ENCODE measurements at regions not wholly inside any gene's neighbourhood (a gene's known extent, or its start where the extent isn't known, plus 50 kb on each side); places are given as distances from the start of the nearest gene placed in this dataset.

DNA sequence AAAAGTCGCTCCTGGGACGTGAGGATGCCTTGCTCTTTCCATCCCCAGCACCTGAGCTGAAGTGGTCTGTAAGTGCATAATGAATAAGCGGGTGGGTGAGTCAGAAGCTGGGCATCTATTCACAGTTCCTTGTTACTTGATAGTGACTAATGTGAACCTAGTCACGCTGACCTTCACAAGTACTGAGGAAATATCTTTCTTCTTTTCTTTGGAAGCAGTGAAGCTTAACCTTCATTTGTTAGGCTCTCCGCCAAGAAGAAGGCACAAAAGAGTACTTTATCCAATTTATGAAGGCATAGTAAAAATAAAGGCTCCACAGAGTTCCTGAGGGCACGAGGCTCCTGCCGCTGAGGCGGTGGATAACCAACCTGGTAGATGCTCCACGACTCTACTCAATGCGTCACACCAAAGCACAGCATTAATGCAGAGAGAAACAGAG, 475.7 kb upstream of the SLIT2 start:
- ChIA-PET CTCF (no interaction called here), POLR2A (interaction anchor here (0.7 kb wide), 1 partner anchor 148 kb away, joined by 3 read pairs; no protein-coding TSS in a partner anchor)
- ATAC-seq (peak; percentile 99), DNase-seq (ENCODE audit: low read depth, low spot score) (peak; percentile 89)
- Histone ChIP-seq H3K4me1 (ENCODE audit: control insufficient read depth, insufficient read depth, low read length) (peaks cover 7% of the 10 kb centered on the region), H3K4me3 (ENCODE audit: low read depth in 2 of 2, low read length in 2 of 2) (peak overlapping the region; percentile 14 to 29; a peak in 3 of 4 replicates), H3K27ac (ENCODE audit: low read length) (peak overlapping the region; percentile 83; the same call in 1 of the 2 replicates), H3K9me3 (ENCODE audit: control insufficient read depth, insufficient read depth, low read depth, low read length) (peaks cover 6% of the 10 kb centered on the region; the same call in 1 of the 2 replicates), H3K36me3 (ENCODE audit: control insufficient read depth, insufficient read depth, low read length) (no peaks in the 10 kb centered on the region), H3K27me3 (ENCODE audit: control insufficient read depth, insufficient read depth, low read length) (no peaks in the 10 kb centered on the region)
- TF ChIP-seq POLR2AphosphoS5 (IDR thresholded peaks at IDR 0.05; ENCODE audit: low read depth, low read length): no peak; the same call in 1 of the 2 replicates
- TF ChIP-seq, protein P1, sequence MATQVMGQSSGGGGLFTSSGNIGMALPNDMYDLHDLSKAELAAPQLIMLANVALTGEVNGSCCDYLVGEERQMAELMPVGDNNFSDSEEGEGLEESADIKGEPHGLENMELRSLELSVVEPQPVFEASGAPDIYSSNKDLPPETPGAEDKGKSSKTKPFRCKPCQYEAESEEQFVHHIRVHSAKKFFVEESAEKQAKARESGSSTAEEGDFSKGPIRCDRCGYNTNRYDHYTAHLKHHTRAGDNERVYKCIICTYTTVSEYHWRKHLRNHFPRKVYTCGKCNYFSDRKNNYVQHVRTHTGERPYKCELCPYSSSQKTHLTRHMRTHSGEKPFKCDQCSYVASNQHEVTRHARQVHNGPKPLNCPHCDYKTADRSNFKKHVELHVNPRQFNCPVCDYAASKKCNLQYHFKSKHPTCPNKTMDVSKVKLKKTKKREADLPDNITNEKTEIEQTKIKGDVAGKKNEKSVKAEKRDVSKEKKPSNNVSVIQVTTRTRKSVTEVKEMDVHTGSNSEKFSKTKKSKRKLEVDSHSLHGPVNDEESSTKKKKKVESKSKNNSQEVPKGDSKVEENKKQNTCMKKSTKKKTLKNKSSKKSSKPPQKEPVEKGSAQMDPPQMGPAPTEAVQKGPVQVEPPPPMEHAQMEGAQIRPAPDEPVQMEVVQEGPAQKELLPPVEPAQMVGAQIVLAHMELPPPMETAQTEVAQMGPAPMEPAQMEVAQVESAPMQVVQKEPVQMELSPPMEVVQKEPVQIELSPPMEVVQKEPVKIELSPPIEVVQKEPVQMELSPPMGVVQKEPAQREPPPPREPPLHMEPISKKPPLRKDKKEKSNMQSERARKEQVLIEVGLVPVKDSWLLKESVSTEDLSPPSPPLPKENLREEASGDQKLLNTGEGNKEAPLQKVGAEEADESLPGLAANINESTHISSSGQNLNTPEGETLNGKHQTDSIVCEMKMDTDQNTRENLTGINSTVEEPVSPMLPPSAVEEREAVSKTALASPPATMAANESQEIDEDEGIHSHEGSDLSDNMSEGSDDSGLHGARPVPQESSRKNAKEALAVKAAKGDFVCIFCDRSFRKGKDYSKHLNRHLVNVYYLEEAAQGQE (IDR thresholded peaks at IDR 0.05; ENCODE audit: insufficient read depth in 1 of 2, low read depth in 2 of 2, low read length in 1 of 2): no peak
- TF ChIP-seq TCF7L2 (IDR thresholded peaks at IDR 0.05; ENCODE audit: low read depth, low read length): no peak
- TF ChIP-seq SIN3A (IDR thresholded peaks at IDR 0.05; ENCODE audit: borderline replicate concordance, insufficient read depth, low read depth, low read length): no peak
- TF ChIP-seq, protein P2, sequence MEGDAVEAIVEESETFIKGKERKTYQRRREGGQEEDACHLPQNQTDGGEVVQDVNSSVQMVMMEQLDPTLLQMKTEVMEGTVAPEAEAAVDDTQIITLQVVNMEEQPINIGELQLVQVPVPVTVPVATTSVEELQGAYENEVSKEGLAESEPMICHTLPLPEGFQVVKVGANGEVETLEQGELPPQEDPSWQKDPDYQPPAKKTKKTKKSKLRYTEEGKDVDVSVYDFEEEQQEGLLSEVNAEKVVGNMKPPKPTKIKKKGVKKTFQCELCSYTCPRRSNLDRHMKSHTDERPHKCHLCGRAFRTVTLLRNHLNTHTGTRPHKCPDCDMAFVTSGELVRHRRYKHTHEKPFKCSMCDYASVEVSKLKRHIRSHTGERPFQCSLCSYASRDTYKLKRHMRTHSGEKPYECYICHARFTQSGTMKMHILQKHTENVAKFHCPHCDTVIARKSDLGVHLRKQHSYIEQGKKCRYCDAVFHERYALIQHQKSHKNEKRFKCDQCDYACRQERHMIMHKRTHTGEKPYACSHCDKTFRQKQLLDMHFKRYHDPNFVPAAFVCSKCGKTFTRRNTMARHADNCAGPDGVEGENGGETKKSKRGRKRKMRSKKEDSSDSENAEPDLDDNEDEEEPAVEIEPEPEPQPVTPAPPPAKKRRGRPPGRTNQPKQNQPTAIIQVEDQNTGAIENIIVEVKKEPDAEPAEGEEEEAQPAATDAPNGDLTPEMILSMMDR (IDR thresholded peaks at IDR 0.05): no peak
- no TSS peak for BruUV-seq (replicated peaks)
- in situ Hi-C loops (cut with HindIII; ENCODE audit: low pct_unique_long_range_greater_than_20kb, low sequenced_read_pairs) (no loop called here), intact Hi-C loops (cut with micrococcal nuclease; ENCODE audit: unreplicated experiment) (no loop called here)

GRCh38 chr4:19774690-19775256, 476.9 kb upstream of the SLIT2 start:
- H3K4me1 ChIP-seq (ENCODE audit: control insufficient read depth, insufficient read depth, low read length): peaks cover 7% of the 10 kb centered on the region
- ChIA-PET POLR2A (no interaction called here), CTCF (no interaction called here)
- no peaks in the 10 kb centered on the region for H3K36me3 ChIP-seq (ENCODE audit: control insufficient read depth, insufficient read depth, low read length)
- DNase-seq (ENCODE audit: low read depth, low spot score): no peak
- H3K9me3 ChIP-seq (ENCODE audit: control insufficient read depth, insufficient read depth, low read depth, low read length): peaks cover 6% of the 10 kb centered on the region; the same call in 1 of the 2 replicates
- no peaks in the 10 kb centered on the region for H3K27me3 ChIP-seq (ENCODE audit: control insufficient read depth, insufficient read depth, low read length)
- H3K4me3 ChIP-seq (ENCODE audit: low read depth in 2 of 2, low read length in 2 of 2): no peak overlapping the region
- intact Hi-C loops (cut with micrococcal nuclease; ENCODE audit: unreplicated experiment) (no loop called here), in situ Hi-C loops (cut with HindIII; ENCODE audit: low pct_unique_long_range_greater_than_20kb, low sequenced_read_pairs) (no loop called here)
- TF ChIP-seq SIN3A (IDR thresholded peaks at IDR 0.05; ENCODE audit: borderline replicate concordance, insufficient read depth, low read depth, low read length): no peak
- no TSS peak for BruUV-seq (replicated peaks)
- peak overlapping the region; percentile 83 for H3K27ac ChIP-seq (ENCODE audit: low read length)
- ATAC-seq: no peak

DNA sequence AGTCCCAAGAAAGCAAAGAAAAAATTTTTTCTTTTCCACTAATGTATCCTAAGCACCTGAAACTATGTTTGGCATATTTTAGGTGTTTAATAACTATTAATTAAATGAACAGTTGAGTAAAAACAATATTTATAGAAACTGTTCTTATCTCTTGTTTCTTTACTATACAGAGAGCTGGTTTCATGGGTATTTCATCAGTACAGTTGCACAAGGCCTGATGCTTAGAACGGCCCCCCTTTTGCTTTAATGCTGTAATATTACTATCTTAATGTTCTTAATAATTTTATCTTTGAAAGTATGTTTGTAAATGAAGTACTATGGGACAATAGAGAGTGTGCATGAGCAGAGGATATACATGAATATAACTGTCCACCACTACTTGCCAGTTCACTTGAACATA, 479.1 kb upstream of the SLIT2 start:
- intact Hi-C loops (cut with micrococcal nuclease; ENCODE audit: unreplicated experiment) (no loop called here), in situ Hi-C loops (cut with HindIII; ENCODE audit: low pct_unique_long_range_greater_than_20kb, low sequenced_read_pairs) (no loop called here)
- Histone ChIP-seq H3K4me3 (ENCODE audit: low read depth in 2 of 2, low read length in 2 of 2) (no peak overlapping the region), H3K27me3 (ENCODE audit: control insufficient read depth, insufficient read depth, low read length) (no peaks in the 10 kb centered on the region), H3K27ac (ENCODE audit: low read length) (no peak overlapping the region), H3K4me1 (ENCODE audit: control insufficient read depth, insufficient read depth, low read length) (peaks cover 7% of the 10 kb centered on the region), H3K36me3 (ENCODE audit: control insufficient read depth, insufficient read depth, low read length) (no peaks in the 10 kb centered on the region), H3K9me3 (ENCODE audit: control insufficient read depth, insufficient read depth, low read depth, low read length) (peaks cover 3% of the 10 kb centered on the region; the same call in 1 of the 2 replicates)
- ATAC-seq: no peak
- ChIA-PET POLR2A (no interaction called here), CTCF (no interaction called here)
- BruUV-seq (replicated peaks): no TSS peak
- no peak for DNase-seq (ENCODE audit: low read depth, low spot score)
- TF ChIP-seq POLR2AphosphoS5 (IDR thresholded peaks at IDR 0.05; ENCODE audit: low read depth, low read length) (no peak), SIN3A (IDR thresholded peaks at IDR 0.05; ENCODE audit: borderline replicate concordance, insufficient read depth, low read depth, low read length) (no peak), TCF7L2 (IDR thresholded peaks at IDR 0.05; ENCODE audit: low read depth, low read length) (no peak)
- TF ChIP-seq, protein P2 (IDR thresholded peaks at IDR 0.05): no peak
- TF ChIP-seq, protein P1 (IDR thresholded peaks at IDR 0.05; ENCODE audit: insufficient read depth in 1 of 2, low read depth in 2 of 2, low read length in 1 of 2): no peak

Data from Panc1 (cell line).